Right atrium auricular region (tissue), 2 donors: ENCODE measurements at regions not wholly inside any gene's neighbourhood (a gene's known extent, or its start where the extent isn't known, plus 50 kb on each side); places are given as distances from the start of the nearest gene placed in this dataset.

Experiments used
- DNase-seq: peaks from one replicate; pipeline ENCODE4 v3.0.0-alpha.2; 2019; ENCODE audit warnings: low spot score
- H3K27ac ChIP-seq, 2 donors: fragments of 200-600 bp; sonication (generic); 1 replicate in 1 of 2; 2 replicates in 1 of 2; pipeline ENCODE4 v1.5.1; 2016 to 2019
- H3K27me3 ChIP-seq, 2 donors: fragments of 200-600 bp; sonication (generic); one replicate each; pipeline versions ENCODE4 v1.5.1 to v1.6.0; 2017 to 2019
- H3K36me3 ChIP-seq: fragments of 200-600 bp; sonication (generic); one replicate; pipeline ENCODE4 v1.5.1; 2016
- H3K4me1 ChIP-seq, 2 donors: fragments of 200-600 bp; sonication (generic); one replicate each; pipeline versions ENCODE4 v1.5.1 to v1.6.0; 2017 to 2019
- H3K4me3 ChIP-seq, 2 donors: fragments of 200-600 bp; sonication (generic); 1 replicate in 1 of 2; 2 replicates in 1 of 2; pipeline ENCODE4 v1.5.1; 2017 to 2019; ENCODE audit warnings: mild to moderate bottlenecking in 1 of 2, moderate library complexity in 1 of 2
- H3K9me3 ChIP-seq, 2 donors: fragments of 200-600 bp; sonication (generic); one replicate each; pipeline ENCODE4 v1.5.1; 2019
- CTCF ChIP-seq, 2 donors: fragments of 200-600 bp; sonication (generic); IDR thresholded peaks; one replicate each; pipeline ENCODE4 v1.5.1; 2019; ENCODE audit warnings: antibody characterized with exemption in 2 of 2

GRCh38 chr5:52409835-52410234, 377.9 kb upstream of the ITGA1 start:
- TF ChIP-seq CTCF (IDR thresholded peaks at IDR 0.05) = no peak
- Histone ChIP-seq H3K27me3 (no peaks in the 10 kb centered on the region), H3K4me1 (no peaks in the 10 kb centered on the region), H3K9me3 (no peaks in the 10 kb centered on the region), H3K4me3 (no peak overlapping the region), H3K27ac (no peak overlapping the region), H3K36me3 (no peaks in the 10 kb centered on the region)
- DNase-seq = no peak

- no peak for TF ChIP-seq CTCF (IDR thresholded peaks at IDR 0.05)
- H3K4me3 ChIP-seq = no peak overlapping the region
- no peak for DNase-seq
- H3K27me3 ChIP-seq = no peaks in the 10 kb centered on the region
- H3K27ac ChIP-seq = no peak overlapping the region
- no peaks in the 10 kb centered on the region for H3K9me3 ChIP-seq
- no peaks in the 10 kb centered on the region for H3K4me1 ChIP-seq
- no peaks in the 10 kb centered on the region for H3K36me3 ChIP-seq
These were observed 368.4 kb upstream of the ITGA1 start for GRCh38 chr5:52419357-52419756.

- Histone ChIP-seq H3K4me3 (no peak overlapping the region), H3K27ac (no peak overlapping the region)
- TF ChIP-seq CTCF (IDR thresholded peaks at IDR 0.05) = no peak
These were observed 360.1 kb upstream of the ITGA1 start for GRCh38 chr5:52427615-52428014.

GRCh38 chr5:52428977-52429489, 358.7 kb upstream of the ITGA1 start:
- Histone ChIP-seq H3K9me3 (peaks cover 0 to 8% of the 10 kb centered on the region in 2 donors), H3K36me3 (no peaks in the 10 kb centered on the region), H3K27me3 (no peaks in the 10 kb centered on the region), H3K4me1 (no peaks in the 10 kb centered on the region), H3K27ac (no peak overlapping the region), H3K4me3 (no peak overlapping the region)
- no peak for DNase-seq
- TF ChIP-seq CTCF (IDR thresholded peaks at IDR 0.05) = no peak

More at GRCh38 chr5:52427615-52428014, 360.1 kb upstream of the ITGA1 start:
- Histone ChIP-seq H3K4me1 (no peaks in the 10 kb centered on the region), H3K36me3 (no peaks in the 10 kb centered on the region), H3K9me3 (peaks cover 0 to 8% of the 10 kb centered on the region in 2 donors), H3K27me3 (no peaks in the 10 kb centered on the region)
- no peak for DNase-seq

GRCh38 chr5:52441768-52442167, 345.9 kb upstream of the ITGA1 start:
- Histone ChIP-seq H3K27ac (no peak overlapping the region), H3K9me3 (no peaks in the 10 kb centered on the region), H3K4me1 (no peaks in the 10 kb centered on the region), H3K27me3 (no peaks in the 10 kb centered on the region), H3K4me3 (no peak overlapping the region), H3K36me3 (no peaks in the 10 kb centered on the region)
- TF ChIP-seq CTCF (IDR thresholded peaks at IDR 0.05) = no peak
- no peak for DNase-seq

- no peaks in the 10 kb centered on the region for H3K4me1 ChIP-seq
- no peaks in the 10 kb centered on the region for H3K9me3 ChIP-seq
- no peak overlapping the region for H3K27ac ChIP-seq
- no peak for TF ChIP-seq CTCF (IDR thresholded peaks at IDR 0.05)
- no peak overlapping the region for H3K4me3 ChIP-seq
- H3K36me3 ChIP-seq = no peaks in the 10 kb centered on the region
- DNase-seq = no peak
- no peaks in the 10 kb centered on the region for H3K27me3 ChIP-seq
These were observed 344.5 kb upstream of the ITGA1 start for GRCh38 chr5:52443187-52443586.
